ENCODE measurements at regions not wholly inside any gene's neighbourhood (a gene's known extent, or its start where the extent isn't known, plus 50 kb on each side); places are given as distances from the start of the nearest gene placed in this dataset.

DNA sequence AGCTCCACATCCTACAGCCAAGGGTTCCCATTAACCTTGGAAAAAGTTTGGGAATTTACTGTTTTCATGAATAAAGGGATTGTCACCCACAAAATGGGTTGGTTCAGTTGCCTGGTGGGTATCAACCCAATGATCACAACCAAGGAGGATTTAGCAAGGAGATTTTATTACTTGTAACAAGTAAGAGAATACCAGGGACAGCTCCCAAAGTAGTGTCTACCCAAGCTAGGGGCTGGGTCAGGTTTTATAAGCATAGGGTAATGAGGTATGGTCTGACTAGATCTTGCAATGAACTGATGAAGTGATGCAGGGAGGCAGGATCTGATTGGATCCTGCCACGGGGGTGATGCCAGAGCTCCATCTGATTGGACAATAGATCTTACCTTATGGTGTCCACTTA, 681.8 kb downstream of the SLC4A3 start:
- no peak for DNase-seq

DNA sequence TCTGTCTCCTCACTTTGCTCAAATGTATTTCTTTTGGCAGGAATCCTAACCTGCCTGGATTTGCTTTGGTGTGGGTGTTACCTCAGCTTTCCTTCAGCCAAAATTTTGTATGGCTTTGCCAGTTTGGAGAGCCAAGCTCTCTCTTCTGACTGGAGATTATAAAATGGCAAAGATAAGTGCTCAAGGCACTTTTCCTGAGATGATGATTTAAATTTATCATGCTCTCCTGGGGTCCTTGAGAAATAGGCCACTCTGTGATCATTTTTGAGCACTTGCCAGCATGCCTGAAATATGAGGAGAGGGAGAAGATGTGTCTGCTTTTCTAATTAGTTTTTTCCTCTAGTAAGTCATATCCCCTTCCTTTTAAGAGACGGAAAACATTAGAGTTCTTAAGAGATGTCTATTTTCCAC, 683.0 kb downstream of the SLC4A3 start:
- DNase-seq, result no peak

DNA sequence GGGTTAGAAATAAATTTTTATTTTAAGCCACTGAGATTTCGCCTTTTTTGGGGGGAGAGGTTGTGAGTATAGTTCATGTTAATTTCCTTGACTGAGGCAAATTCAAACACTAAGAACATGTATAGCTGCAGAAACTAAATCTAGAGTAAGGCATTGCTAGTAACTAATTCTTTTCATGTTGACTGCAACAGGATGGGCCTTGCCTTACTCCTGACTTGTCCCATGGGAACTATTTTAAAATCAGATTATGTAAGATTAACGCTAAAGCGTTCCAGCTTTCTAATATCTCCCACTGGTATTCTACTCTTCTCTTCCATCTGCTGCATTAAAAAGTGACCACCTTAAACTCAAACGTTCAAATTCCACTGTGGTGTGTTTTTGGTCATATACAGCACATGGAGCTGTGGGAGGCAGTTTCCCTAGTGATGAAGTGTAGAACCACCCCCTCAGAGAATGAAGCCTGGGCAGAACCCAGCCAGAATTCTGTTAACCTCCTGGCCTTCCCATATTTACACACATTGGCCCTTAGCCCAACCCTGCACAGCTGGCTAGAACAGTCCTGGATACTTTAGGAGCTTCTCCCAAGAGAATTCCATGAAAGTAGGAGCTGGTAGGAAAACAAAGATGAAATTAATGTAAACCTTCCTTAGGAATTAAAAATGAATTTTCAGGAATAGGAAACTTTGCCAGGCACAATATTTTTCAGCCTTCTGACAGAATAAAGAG, 687.8 kb downstream of the SLC4A3 start:
- DNase-seq, result no peak

DNA sequence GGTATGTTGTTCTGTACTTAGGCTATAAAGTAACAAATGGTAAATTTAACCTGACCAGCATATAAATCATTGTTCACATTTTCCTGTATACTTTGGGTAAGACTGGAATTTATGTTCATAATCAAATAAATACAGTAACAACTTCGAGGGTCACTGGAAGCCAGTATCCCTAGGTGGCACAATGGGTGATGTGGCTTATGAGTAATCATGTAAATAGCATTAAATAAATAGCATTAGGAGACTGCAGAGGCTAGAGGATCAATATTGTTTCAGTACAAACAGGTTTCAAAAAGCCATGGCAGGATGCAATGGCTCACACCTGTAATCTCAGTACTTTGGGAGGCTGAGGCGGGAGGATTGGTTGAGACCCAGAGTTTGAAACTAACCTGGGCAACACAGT, 690.6 kb downstream of the SLC4A3 start:
- no peak for DNase-seq

DNA sequence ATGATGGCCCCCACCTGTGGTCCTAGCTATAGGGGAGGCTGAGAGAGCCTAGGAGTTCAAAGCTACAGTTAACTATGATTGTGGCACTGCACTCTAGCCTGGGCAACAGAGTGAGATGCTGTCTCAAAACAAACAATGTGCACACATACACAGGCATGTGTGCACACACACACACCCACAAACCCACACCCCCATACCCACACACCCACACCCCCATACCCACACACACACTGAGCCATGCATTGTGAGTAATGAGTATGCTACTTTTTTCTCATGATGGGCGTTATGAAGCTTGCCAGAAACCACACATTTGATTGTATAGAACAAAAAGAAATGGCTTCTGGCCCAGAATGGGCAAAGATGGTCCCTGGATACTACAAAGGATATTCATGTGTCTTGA, 691.1 kb downstream of the SLC4A3 start:
- DNase-seq, result no peak

DNA sequence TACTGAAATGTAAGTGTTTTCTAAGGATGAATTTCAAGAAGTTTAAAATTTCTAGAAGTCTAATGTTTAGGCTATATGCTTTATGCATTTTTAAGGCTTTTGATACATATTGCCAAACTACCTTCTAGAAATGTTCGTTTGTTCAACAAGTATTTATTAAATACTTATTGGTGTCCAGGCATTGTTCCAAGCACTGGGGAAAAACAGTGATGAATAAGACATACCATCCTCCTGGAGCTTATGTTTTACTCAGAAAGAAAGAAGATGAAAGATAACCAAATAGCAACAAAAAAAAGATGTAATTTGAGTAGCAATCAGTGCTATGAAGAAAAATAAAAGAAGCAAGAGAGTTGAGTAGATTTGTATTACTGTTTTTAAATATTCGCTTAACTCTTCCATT, 692.9 kb downstream of the SLC4A3 start:
- DNase-seq, result no peak

DNA sequence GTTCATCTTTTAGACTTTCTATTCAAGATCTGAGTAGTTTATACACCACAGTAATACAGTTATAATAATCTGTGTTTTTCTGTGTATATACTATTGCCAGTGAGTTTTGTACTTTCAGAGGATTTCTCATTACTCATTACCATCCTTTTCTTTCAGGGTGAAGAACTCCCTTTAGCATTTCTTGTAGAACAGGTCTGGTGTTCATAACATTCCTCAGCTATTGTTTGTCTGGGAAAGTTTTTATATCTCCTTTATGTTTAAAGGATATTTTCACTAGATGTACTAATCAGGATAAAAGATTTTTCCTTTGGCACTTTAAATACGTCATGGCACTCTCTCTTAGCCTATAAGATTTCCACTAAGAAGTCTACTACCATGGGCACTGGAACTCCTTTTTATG, 705.5 kb downstream of the SLC4A3 start:
- DNase-seq, result no peak

DNA sequence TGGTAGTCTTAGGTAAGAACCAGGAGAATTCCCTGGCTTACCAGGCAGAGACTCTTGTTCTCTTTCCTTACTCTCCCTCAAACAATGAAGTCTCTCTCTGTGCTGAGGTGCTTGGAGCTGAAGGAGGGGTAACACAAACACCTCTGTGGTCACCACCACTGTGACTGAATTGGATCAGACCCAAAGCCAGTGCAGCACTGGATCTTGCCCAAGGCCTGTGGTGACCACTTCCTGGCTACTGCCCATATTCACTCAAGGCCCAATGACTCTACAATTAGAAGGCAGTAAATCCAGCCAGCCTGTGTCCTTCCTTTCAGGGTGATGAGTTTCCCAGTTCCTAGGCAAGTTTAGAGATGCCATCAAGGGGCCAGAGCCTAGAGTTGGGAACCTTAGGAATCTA, 706.8 kb downstream of the SLC4A3 start:
- DNase-seq, result no peak

DNA sequence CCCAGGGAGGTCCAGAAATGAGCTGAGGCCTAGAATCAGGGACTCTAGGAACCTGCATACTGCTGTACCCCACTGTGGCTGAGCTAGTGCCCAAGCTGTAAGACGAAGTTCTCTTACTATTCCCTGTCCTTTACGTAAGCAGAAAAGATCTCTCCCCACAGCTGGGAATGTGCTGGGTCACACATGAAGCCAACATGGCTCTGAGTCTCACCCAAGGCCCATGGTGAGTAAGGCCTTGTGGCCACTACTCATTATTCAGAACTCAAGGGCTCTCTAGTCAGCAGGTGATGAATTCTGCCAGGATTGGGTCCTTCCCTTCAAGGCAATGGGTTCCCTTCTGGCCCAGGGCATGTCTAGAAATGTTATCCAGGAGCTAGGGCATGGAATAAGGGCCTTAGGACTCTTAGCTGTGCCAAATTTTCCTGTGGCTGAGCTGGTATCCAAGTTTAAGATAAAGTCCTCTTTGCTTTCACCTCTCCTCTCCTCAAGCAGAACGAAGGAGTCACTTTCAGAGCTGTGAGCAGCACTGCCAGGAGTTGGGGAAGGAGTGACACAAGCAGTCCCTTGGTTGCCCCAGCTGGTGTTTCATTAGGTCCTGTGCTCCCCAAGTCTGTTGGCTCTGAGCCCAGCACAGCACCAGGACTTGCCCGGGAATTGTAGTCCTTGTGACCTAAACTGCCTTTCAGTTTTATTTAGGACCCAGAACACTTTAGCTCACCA, 707.6 kb downstream of the SLC4A3 start:
- no peak for DNase-seq

DNA sequence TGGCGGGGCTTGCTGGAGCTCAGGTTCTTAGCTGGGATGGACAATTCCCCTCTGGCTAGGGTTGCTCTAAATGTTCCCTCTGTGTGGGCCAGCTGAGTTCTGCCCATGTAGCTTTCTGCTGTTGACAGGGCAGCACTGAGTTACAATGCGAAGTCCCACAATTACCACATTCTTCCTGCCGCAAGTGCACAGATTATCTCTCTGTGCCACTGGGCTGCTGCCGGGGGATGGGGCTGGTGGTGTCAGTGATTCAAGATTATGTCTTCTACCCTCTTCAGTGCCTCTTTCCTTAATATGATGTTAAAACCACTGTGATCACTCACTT, 708.1 kb downstream of the SLC4A3 start:
- no peak for DNase-seq

DNA sequence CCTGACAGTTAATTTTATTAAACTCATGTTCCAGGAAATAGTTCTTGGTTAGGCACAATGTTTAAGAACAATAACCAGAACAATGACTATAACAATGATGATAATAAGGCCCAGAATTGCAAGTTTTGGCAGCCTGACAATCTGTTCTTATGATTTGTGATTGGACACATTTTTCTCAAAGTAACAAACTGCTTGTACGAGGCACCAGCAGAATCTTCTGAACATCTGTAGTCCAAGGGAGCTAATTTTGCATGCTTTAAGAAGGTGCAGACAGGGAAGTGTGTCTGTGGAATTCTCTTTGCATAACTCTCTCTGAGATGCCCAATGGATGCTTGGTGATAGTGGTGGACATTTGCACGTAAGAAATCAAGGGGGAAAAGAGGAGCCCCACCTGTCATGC, 709.3 kb downstream of the SLC4A3 start:
- no peak for DNase-seq

DNA sequence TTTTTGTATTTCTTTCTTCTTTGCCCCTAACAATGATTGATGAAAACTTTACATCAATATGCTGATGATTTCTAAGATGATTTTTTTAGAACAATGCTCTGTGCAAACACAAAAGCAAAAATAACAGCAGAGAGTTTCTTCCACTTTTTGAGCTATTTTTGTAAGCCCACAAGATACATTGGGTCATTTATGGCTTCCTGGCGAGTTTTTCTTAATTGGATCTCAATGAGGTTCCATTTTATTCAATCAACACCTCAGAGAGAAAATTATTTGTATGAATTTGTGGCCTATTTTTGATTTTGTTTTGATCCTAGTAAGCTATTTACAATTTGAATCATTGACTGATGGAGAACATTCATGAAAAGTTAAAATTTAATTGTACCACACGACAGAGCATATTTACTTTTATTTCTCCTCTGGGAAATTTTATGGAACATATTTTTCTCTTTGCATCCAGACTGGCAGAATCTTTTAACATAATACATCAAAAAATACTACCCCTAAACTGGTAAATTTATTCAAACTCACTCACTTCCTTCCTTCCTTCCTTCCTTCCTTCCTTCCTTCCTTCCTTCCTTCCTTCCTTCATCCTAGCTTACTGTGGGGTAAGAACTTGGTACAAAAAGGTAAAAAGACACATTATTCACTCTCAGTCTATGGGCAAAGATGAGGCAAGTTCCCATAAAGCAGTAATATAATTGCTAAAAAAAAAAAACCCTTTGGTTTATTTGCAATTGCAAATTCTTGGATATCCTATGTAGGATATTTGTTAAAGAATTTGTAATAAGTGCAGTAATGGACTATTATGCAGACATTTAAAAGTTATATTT, 710.4 kb downstream of the SLC4A3 start:
- DNase-seq, result no peak

DNA sequence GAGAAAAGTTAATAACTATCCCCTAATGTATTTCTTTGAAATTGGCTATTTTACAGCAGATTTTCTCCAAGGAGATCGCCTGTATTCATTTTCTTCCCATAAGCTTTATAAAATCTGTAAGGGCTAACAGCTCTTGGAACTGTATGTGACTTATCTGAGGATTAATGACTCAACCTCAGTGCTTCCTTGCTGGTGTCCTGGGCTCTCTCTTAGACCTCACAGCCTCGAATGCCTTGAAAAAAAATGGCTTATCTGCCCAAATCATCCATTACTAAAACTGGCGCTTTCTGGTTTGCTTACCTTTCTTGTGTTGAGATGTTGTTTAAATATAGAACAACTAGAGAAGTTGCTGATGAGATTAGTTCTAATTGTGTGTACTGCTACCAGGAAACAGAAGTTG, 713.6 kb downstream of the SLC4A3 start:
- DNase-seq, result no peak

DNA sequence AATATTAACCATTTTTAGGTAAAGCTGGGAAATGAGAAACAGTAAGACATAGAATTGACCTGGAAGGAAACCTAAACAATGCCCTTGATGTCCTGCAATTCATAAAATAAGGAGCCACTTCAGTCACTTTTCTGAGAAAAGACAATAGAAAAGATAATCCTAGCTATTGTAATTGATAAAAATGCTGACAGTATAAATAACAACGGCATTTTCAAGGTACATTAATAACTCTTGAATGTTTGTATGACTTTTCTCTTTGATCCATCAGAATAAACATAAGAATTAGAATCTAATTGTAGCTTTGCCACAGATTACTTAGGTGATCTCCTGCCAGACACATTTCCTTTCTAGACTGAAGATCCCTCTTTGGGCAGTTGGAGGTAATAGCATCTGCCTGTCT, 719.5 kb downstream of the SLC4A3 start:
- DNase-seq, result no peak

DNA sequence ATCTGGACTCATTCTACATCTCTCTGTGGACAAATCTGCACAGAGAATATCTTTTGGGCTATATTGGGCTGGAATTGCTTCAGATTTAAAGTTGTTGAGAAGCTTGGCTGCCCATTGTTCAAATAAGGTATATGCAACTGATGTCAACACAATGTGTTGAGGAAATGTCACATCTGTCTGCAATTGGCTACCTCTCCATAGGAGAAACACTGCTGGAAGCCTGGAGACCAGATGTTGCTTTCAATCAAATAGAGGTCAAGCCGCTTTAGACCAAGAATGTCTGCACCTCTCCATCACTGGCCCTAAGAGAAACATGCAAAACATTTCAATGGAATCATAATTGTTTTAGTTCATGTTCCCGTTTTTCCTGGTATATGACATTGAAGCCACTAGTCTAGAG, 720.2 kb downstream of the SLC4A3 start:
- DNase-seq, result no peak

DNA sequence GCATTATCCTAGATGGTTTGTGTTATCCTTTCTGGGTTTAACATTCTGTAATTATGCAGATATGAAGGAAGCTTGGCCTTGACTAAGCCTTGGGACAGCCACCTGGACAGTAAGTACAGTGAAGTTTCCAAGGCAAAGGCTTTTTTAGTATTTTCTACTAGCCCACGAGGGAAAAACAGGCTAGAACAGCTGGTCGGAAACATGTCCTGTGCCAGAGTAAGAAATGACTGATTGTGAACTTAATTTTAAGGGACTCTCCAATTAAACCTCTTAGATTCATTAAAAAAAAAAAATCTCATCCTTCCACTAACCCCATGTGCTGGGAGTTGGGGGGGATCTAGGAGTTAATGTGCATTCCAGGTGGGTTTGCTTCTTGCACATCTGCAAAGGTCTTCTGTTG, 720.8 kb downstream of the SLC4A3 start:
- no peak for DNase-seq

DNA sequence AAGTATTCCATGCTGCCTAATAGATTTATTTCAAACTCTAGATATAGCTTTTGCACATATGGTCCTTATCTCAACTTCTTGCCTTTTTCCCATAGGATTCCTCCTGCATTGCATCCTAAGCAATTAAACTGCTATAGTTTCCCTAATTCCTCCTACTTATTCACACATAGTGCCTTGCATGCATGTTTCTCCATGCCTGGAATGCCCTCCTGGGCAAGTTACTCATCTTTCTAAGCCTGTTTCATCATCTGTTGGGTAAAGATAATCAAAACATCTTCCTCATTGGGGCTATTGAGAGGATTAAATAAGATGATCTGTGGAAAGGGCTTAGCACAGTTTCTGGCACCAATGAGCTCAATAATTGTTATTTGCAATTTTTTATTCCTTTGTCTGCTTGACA, 726.5 kb downstream of the SLC4A3 start:
- no peak for DNase-seq

DNA sequence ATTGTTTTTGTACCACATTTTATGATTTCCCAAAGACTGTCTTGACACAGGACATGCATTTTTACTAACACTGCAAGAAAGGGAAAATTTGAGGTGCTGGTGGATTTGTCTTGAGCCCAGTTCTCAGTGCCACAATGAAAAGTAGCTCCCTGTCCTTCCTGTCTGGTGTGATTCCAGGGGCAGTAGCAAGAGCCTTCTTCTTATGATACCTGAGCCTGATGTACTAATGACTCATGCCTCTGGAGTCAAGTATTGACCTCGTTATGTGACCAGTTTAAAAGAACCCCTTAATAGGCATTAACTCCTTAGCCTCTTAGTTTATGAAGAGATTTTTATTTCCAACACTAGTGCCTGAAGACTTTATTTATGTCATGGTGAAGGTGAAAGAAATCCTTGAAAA, 728.6 kb downstream of the SLC4A3 start:
- no peak for DNase-seq

DNA sequence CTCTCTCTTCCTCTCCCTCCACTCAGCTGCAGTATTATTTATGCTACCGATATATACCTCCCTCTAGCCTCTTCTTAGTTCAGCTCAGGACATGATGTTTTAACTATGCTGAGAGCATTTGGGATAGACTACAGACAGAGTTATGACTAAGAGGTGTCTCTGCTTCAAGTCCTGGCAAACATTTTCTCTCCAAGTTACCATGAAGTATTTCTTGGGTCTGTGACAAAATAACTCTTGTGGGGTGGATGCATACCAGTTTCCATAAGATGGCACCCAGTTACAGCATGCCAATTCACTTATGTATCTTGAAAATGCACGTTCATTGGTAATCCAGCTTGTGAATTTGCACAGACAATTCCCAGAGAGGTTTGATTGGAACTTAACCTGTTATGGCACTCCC, 737.6 kb downstream of the SLC4A3 start:
- no peak for DNase-seq

DNA sequence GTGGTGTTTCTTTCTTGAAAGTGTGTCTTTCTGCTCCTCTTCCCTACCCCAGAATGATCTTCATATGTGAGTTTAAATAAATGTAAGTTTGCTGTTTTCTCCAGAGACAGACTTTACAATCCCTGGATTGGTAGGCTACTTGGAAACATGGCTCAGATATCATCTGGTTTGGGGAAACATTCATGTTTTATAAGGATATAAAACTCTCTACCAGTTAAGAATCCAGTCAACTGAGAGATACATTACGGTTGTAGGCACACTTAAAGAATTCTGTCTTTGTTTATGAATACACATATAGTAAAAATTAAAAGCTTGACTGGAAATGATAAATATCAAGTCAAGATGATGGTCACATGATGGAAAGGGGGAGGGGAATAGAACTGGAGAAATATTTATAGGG, 739.3 kb downstream of the SLC4A3 start:
- DNase-seq, result no peak

DNA sequence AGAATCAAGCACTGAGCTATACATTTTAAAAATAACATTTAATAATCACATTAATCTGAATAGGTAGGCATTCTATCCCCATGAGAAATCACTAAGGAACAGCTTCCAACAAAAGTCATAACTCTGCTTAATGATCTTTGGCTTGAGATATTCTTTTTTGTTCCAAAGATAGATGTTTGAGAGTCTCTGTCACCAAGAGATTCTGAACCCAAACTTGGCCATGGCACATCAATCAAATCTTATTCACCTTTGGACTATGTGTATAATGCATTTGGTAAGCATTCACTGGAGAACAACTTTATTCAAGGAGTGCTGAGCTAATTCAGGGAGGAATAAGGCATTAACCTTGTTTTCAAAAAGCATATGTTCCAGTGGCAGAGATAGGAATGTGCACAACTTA, 743.3 kb downstream of the SLC4A3 start:
- DNase-seq, result no peak

DNA sequence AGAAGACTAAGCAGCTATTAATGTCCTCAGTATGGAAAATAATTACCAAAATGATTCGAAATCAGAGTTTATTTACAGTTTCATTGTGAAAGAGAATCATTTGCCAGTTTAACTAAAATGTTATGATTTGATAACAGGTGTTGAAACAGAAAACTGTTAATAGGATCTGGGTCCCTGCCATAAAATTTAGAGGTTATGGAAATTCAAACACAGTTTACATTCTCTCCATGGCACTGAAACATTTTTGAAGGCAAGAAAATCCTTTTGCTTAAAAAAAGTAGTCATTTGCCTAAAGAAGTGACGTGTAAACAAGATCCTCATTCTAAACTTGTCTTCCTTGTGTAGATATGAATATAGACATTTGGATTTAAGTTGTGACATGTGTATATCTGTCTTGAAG, 743.8 kb downstream of the SLC4A3 start:
- no peak for DNase-seq

DNA sequence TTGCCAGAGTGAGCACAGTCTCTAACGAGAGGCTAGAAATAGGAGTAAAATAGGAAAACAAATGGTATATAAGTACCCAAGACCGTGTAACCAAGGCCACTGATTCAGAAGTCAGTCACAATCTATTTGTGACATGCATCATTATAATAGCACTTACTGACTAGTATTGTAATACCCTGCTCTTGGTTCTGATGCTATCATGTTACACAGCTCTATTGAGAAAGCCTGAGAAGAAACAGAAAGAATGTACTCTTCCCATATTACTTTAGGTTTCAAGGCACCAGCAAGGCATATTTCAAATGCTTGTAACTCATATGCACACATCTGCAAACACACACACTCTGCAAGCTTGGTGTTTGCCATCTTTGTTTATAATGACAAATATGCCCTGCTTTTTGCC, 746.4 kb downstream of the SLC4A3 start:
- DNase-seq, result no peak

DNA sequence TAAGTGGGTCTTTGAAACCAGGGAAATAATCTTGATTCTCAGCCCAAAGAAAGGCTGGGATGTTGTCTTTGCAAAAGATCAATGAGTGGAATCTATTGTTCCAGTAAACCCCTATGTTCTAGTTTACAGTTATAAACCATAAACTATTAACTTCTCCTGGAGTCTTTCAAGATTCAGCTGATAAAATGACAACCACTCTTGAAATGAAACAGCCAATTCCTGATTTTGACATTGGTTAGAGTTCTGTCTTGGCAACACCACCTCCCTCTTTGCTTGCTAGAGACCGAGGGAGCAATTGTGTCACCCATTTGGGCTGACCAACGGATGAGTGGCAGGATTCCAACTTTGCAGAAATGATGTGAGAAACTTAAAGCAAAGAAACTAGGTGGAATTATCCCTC, 746.9 kb downstream of the SLC4A3 start:
- no peak for DNase-seq
